ENCODE measurements at regions not wholly inside any gene's neighbourhood (a gene's known extent, or its start where the extent isn't known, plus 50 kb on each side); places are given as distances from the start of the nearest gene placed in this dataset.
A peak's percentile ranks its signal among the peaks of the same experiment; 100 is the strongest.

DNA sequence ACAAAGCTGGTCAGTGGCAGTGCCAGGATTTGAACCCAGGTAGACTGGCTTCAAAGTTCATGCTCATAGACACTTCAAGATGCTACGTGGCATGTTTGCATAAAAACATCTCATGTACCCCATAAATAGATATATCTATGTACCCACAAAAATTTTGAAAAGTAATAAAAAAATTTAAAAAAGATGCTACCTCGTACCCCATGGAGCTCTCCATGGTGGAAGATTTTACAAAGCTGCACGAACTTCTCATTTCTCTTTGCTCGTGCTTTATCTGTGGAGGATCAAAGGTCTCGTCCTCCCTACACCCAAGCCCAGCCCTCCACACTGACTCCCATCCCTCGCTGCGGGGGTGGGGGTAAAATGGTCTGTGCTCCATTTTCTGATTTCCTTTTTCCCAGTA is 135.5 kb downstream of the HAPSTR1 start:
- FAIRE-seq (no peak), DNase-seq (ENCODE audit: insufficient read length) (no peak)
- TF ChIP-seq TAF1 (IDR thresholded peaks at IDR 0.05; ENCODE audit: borderline replicate concordance, low read depth, low read length) (no peak), POLR2AphosphoS5 (IDR thresholded peaks at IDR 0.05; ENCODE audit: low read depth, low read length) (no peak), POLR2A (IDR thresholded peaks at IDR 0.05; ENCODE audit: low read depth, low read length) (no peak)

DNA sequence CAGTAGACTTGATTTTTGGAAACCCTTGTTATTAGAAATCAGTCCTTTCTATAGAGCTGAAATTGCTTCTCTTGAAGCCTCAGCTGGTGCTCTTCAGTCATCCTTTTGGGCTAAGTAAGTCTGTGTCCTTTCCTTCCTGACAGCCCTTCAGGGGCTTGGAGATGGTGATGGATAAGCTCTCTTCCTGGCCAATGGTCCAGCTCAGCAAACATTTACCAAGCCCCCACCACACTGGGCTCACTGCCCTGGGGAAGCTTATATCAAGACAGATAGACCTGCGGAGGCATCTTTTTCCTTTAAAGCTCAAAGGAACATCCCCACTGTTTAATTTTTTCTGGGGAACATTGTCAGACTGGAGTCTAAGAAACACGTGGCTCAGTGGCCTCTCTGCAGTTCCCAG is 139.6 kb downstream of the HAPSTR1 start:
- FAIRE-seq (no peak), DNase-seq (ENCODE audit: insufficient read length) (no peak)
- TF ChIP-seq POLR2AphosphoS5 (IDR thresholded peaks at IDR 0.05; ENCODE audit: low read depth, low read length) (no peak), TAF1 (IDR thresholded peaks at IDR 0.05; ENCODE audit: borderline replicate concordance, low read depth, low read length) (no peak), POLR2A (IDR thresholded peaks at IDR 0.05; ENCODE audit: low read depth, low read length) (no peak)

DNA sequence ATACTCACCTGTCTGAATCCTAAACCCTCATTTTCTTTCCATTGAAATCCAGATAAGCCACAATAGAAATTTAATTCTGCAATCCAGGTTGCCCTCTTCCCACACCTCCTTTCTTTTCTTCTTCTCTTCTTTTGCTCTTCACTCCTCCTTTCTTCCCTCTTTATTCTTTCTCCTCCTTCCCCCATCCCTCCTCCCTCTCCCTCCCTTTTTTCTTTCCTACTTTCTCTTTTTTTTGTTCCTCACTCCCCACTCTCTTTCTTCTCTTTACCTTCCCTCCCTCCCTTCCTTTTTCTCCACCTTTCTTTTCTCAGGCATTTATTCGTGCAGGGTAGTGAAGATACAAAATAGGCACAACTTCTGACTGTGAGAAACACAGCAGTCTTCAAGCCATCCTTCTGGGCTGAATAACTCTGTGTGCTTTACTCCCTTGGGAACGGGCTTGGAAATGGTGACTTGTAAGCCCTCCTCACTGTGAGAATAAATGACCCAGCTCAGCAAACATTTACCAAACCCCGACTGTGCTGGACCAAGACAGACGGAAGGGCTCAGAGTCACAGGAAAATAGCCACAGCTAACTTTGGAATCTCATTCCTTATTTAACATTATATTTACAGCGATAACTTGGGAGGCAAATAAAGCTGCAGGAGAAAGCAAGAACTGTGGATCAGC is 140.8 kb downstream of the HAPSTR1 start:
- no peak for DNase-seq (ENCODE audit: insufficient read length)
- no peak for FAIRE-seq
- TF ChIP-seq TAF1 (IDR thresholded peaks at IDR 0.05; ENCODE audit: borderline replicate concordance, low read depth, low read length) (no peak), POLR2AphosphoS5 (IDR thresholded peaks at IDR 0.05; ENCODE audit: low read depth, low read length) (no peak), POLR2A (IDR thresholded peaks at IDR 0.05; ENCODE audit: low read depth, low read length) (no peak)

DNA sequence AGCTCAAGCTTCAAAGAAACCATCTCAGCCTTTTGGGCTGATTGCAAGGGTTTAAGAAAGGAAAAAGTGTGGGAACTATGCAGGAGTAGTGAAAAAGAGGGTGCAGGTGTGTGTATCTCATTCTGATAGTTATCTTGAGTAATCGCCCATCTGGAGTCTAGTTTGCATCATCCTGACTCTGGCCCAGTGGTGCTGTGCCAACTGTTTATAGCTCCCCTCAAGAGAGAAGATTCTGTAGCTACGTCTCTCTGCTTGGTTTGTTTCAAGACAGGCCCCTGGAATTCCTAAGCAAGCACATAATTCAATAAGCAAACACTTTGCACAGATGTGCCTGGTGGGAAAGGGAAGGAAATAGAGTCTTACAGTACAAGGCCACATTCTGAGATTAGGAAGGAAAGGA is 144.4 kb downstream of the HAPSTR1 start:
- FAIRE-seq (no peak), DNase-seq (ENCODE audit: insufficient read length) (no peak)
- TF ChIP-seq TAF1 (IDR thresholded peaks at IDR 0.05; ENCODE audit: borderline replicate concordance, low read depth, low read length), result no peak
- no peak for TF ChIP-seq POLR2A (IDR thresholded peaks at IDR 0.05; ENCODE audit: low read depth, low read length)
- TF ChIP-seq POLR2AphosphoS5 (IDR thresholded peaks at IDR 0.05; ENCODE audit: low read depth, low read length), result no peak

DNA sequence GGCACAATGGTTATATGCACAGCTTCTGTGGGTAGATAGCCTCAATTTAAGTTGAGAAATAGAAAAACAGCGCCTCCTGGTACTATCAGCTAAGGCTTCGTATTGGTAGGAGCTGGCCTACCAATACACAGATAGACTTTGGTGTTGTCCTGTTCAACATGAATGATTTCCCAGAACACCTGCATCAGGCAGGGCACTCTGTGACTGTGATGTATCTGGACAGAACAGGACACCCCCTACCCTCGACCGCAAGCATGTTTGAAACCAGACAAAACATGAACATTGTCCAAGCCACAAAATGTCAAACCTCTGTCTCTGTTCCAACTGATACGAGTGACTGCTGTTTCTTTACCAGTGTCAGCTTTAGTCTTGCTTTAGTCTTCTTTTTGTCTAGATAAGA is 144.9 kb downstream of the HAPSTR1 start:
- DNase-seq (ENCODE audit: insufficient read length) (no peak), FAIRE-seq (no peak)
- TF ChIP-seq TAF1 (IDR thresholded peaks at IDR 0.05; ENCODE audit: borderline replicate concordance, low read depth, low read length) (no peak), POLR2A (IDR thresholded peaks at IDR 0.05; ENCODE audit: low read depth, low read length) (no peak), POLR2AphosphoS5 (IDR thresholded peaks at IDR 0.05; ENCODE audit: low read depth, low read length) (no peak)

DNA sequence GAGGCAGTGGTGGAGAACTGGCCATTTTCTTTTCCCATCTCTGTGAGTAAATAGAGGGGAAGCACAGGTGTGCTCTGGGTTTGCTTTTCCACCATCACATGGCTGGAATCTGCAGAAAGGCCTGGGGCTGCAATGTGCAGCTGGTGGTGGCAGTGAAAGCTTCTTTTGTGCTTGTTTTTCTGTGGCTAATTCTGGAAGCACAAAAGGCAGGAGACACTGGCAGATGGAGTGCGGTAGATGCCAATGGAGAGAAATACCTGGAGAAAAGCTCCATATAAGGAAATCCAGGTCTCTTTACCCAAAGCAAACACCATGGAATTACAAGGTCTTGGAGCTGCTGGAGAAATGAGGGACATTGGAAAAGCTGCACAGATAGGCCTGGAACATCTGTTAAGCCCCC is 146.9 kb downstream of the HAPSTR1 start:
- TF ChIP-seq TAF1 (IDR thresholded peaks at IDR 0.05; ENCODE audit: borderline replicate concordance, low read depth, low read length) (no peak), POLR2A (IDR thresholded peaks at IDR 0.05; ENCODE audit: low read depth, low read length) (no peak), POLR2AphosphoS5 (IDR thresholded peaks at IDR 0.05; ENCODE audit: low read depth, low read length) (no peak)

DNA sequence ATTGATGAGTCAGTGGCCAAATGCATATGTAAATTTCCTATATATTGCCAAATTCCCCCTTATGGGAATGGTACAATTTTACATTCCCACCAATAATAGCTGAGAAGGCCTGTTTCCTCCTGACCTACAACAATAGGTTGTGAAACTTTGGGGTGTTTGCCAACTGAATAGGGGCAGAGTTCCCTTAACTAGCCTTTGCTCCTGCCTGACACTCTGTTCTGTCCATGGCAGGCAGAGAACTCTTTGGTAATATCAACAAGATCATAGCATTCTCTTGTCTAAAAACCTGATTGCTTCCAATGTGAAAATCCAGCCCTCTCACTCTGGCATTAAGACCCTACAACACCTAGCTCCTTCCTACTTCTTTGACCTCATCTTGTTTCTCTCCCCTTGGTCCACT is 149.7 kb downstream of the HAPSTR1 start:
- no peak for FAIRE-seq
- no peak for DNase-seq (ENCODE audit: insufficient read length)
- TF ChIP-seq POLR2A (IDR thresholded peaks at IDR 0.05; ENCODE audit: low read depth, low read length), result no peak
- TF ChIP-seq TAF1 (IDR thresholded peaks at IDR 0.05; ENCODE audit: borderline replicate concordance, low read depth, low read length), result no peak
- TF ChIP-seq POLR2AphosphoS5 (IDR thresholded peaks at IDR 0.05; ENCODE audit: low read depth, low read length), result no peak

More for the DNA sequence above, 146.9 kb downstream of the HAPSTR1 start:
- DNase-seq (ENCODE audit: insufficient read length) (no peak), FAIRE-seq (no peak)

DNA sequence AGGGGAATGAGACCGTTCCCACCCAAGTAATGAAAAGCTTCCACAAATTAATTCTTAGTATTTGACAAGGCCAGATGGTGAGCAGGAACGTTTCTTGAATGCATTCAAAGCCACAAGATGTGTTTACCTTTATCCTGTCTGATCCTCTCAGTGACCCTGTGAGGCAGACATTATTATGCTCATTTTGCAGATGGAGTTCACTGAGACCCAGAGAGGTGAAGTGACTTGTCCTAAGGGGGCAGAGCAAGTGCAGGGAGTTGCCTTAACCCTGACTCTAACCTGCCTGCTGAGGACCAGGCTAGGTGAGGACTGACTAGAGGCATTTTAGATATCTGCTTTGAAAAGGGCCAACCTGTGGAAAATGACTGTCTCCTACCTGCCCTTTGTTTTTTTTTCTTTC is 156.7 kb downstream of the HAPSTR1 start:
- DNase-seq (ENCODE audit: insufficient read length) (no peak), FAIRE-seq (no peak)
- TF ChIP-seq TAF1 (IDR thresholded peaks at IDR 0.05; ENCODE audit: borderline replicate concordance, low read depth, low read length), result no peak

DNA sequence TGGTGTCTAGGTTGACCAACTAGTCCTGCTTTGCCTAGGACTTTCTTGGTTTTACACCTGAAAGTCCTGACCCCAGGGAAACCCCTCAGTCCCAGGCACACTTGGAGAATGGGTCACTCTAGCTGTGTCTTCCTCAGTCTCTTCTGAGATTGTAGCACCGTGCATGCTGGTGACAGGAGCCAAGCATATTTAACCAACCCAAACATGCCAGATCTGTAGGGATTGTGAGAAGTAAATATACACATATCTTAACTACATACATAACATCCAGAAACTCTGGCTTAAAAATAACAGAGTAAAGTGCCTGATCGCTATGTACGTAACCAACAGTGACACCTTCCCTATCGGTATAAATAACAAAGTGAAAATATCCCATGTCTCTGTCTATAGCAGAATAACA is 158.1 kb downstream of the HAPSTR1 start:
- DNase-seq (ENCODE audit: insufficient read length), result no peak
- TF ChIP-seq TAF1 (IDR thresholded peaks at IDR 0.05; ENCODE audit: borderline replicate concordance, low read depth, low read length) (no peak), POLR2AphosphoS5 (IDR thresholded peaks at IDR 0.05; ENCODE audit: low read depth, low read length) (no peak), POLR2A (IDR thresholded peaks at IDR 0.05; ENCODE audit: low read depth, low read length) (no peak)
- FAIRE-seq, result no peak

DNA sequence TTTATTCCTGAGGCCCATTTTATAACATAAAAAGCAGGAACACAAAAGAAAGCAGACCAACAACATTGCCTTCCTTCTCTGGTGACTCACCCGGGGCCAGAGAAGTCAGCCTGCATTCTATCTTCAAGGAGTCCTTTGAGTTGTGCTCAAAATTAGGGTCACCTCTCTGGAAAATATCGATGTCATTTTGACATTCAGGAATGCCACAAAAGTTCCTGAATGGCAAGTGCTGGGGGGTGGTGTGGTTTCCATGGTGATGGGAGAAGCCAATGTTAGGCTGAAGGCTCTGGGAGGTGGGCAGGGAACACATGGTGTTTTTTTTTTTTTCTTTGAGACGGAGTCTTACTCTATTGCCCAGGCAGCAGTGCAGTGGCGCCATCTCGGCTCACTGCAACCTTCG is 159.6 kb downstream of the HAPSTR1 start:
- no peak for FAIRE-seq
- DNase-seq (ENCODE audit: insufficient read length), result no peak
- no peak for TF ChIP-seq POLR2AphosphoS5 (IDR thresholded peaks at IDR 0.05; ENCODE audit: low read depth, low read length)
- TF ChIP-seq TAF1 (IDR thresholded peaks at IDR 0.05; ENCODE audit: borderline replicate concordance, low read depth, low read length), result no peak
- TF ChIP-seq POLR2A (IDR thresholded peaks at IDR 0.05; ENCODE audit: low read depth, low read length), result no peak

DNA sequence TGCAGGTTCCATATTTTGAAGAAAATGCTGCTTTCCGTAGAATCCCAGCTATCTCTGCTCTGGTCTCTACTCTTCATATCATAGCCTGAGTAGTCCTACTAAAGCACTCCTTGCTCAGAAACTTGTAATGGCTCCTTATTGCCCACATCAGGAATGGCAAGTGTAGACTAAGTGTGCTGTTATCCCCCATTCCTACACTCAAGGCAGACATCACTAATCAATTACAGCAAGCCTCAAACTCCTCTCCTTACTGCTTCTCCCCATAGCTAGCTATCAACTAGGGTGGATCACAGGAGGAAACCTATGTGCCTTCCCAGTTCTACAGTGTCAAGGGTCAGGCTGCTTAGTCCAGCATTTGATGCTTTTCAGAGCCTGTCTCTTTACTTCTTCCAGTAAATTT is 163.4 kb downstream of the HAPSTR1 start:
- DNase-seq (ENCODE audit: insufficient read length) (no peak), FAIRE-seq (no peak)
- TF ChIP-seq POLR2A (IDR thresholded peaks at IDR 0.05; ENCODE audit: low read depth, low read length) (no peak), POLR2AphosphoS5 (IDR thresholded peaks at IDR 0.05; ENCODE audit: low read depth, low read length) (no peak), TAF1 (IDR thresholded peaks at IDR 0.05; ENCODE audit: borderline replicate concordance, low read depth, low read length) (no peak)

DNA sequence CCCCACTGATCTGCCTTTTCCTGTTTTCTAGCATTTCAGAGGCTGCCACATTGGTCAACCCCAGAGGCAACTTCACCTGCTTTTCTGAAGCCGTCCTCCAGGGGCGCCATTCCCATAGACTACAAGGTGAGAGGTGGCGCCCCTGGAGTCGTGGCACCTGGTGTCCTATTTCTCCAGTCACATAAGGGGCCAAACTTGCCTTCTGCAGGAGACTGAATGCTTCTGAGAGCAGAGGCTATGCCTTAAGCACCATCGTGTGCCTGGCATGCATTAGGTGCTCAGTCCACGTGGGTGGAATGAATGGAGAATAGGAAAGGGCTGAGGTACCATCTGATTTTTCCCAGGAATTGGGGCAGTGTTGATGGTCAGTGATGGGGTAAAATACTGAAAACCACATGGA is 164.8 kb downstream of the HAPSTR1 start:
- TF ChIP-seq POLR2A (IDR thresholded peaks at IDR 0.05; ENCODE audit: low read depth, low read length), result no peak
- TF ChIP-seq POLR2AphosphoS5 (IDR thresholded peaks at IDR 0.05; ENCODE audit: low read depth, low read length), result no peak
- no peak for TF ChIP-seq TAF1 (IDR thresholded peaks at IDR 0.05; ENCODE audit: borderline replicate concordance, low read depth, low read length)
- FAIRE-seq (no peak), DNase-seq (ENCODE audit: insufficient read length) (peak; percentile 29)

DNA sequence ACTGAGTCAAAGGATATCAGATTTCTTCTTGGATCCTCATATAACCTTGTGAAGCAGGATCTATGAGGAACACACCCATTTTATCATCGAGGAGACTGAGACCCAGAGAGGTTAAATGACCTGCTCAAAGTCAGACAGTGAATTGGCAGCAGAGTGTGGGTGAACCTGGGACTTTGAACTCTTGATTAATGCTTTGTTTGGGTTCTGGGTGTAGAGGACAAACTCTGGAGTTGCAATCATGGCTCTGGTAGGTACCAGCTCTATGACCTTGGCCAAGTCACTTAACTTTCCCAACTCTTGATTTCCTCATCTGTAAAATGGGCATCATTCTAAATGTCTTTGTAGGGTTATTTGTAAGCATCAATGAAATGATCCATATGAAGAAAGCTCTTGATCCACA is 166.4 kb downstream of the HAPSTR1 start:
- DNase-seq (ENCODE audit: insufficient read length), result no peak
- TF ChIP-seq POLR2AphosphoS5 (IDR thresholded peaks at IDR 0.05; ENCODE audit: low read depth, low read length), result no peak
- FAIRE-seq, result no peak

Data from GM12892 (cell line).